Neuronal stem cell (in vitro differentiated cells): ENCODE measurements at regions not wholly inside any gene's neighbourhood (a gene's known extent, or its start where the extent isn't known, plus 50 kb on each side); places are given as distances from the start of the nearest gene placed in this dataset.
"Not testable (repeated sequence)": the region's sequence is repeated elsewhere in the genome, so short reads cannot be mapped to it uniquely, and the experiment has no call there.

ENCODE experiments used
- DNase-seq: peaks from one replicate; pipeline ENCODE4 v3.0.0-alpha.2; 2013; ENCODE audit warnings: low spot score
- H2AFZ ChIP-seq: one replicate; pipeline ENCODE4 v1.6.1; 2013; ENCODE audit warnings: mild to moderate bottlenecking, low read length, inconsistent platforms
- H2AK5ac ChIP-seq: 2 replicates; pipeline ENCODE4 v1.6.1; 2013; ENCODE audit warnings: low read depth, mild to moderate bottlenecking, inconsistent platforms, low read length, moderate library complexity, mixed read lengths
- H2BK120ac ChIP-seq: 2 replicates; pipeline ENCODE4 v1.6.1; 2013; ENCODE audit warnings: low read depth, mild to moderate bottlenecking, inconsistent platforms, low read length, moderate library complexity, mixed read lengths
- H2BK12ac ChIP-seq: one replicate; pipeline ENCODE4 v1.6.1; 2013; ENCODE audit warnings: low read length, inconsistent platforms
- H2BK15ac ChIP-seq: 2 replicates; pipeline ENCODE4 v1.6.1; 2013; ENCODE audit warnings: mild to moderate bottlenecking, low read length, inconsistent platforms, mixed read lengths
- H2BK5ac ChIP-seq: one replicate; pipeline ENCODE4 v1.6.1; 2013; ENCODE audit warnings: inconsistent platforms, mild to moderate bottlenecking, low read length, moderate library complexity
- H3K14ac ChIP-seq: one replicate; pipeline ENCODE4 v1.6.1; 2013; ENCODE audit warnings: low read length, inconsistent platforms
- H3K18ac ChIP-seq: 2 replicates; pipeline ENCODE4 v1.6.1; 2013; ENCODE audit warnings: low read length, inconsistent platforms
- H3K23ac ChIP-seq: 2 replicates; pipeline ENCODE4 v1.6.1; 2013; ENCODE audit warnings: low read depth, mild to moderate bottlenecking, mixed read lengths, low read length, inconsistent platforms; ENCODE audit not compliant: poor library complexity
- H3K27ac ChIP-seq: replicated peaks from 3 replicates; pipeline ENCODE4 v1.5.1; 2013; ENCODE audit warnings: low read length, inconsistent platforms
- H3K27me3 ChIP-seq, 3 experiments: 2 replicates each; pipeline ENCODE4 v1.6.1; 2013; ENCODE audit warnings: low read length in 3 of 3, mild to moderate bottlenecking in 2 of 3, inconsistent platforms in 1 of 3, low read depth in 1 of 3, mixed read lengths in 1 of 3, moderate library complexity in 1 of 3; ENCODE audit not compliant: control insufficient read depth in 3 of 3, insufficient read depth in 3 of 3
- H3K36me3 ChIP-seq, 2 donors: replicated peaks in 1 of 2; 2 replicates each; pipeline ENCODE4 v1.6.1; 2013; ENCODE audit warnings: low read length in 2 of 2; ENCODE audit not compliant: control insufficient read depth in 2 of 2, insufficient read depth in 2 of 2
- H3K4ac ChIP-seq: 2 replicates; pipeline ENCODE4 v1.6.1; 2013; ENCODE audit warnings: inconsistent platforms, mild to moderate bottlenecking, low read length, moderate library complexity
- H3K4me1 ChIP-seq, 2 donors: 1 replicate in 1 of 2; 2 replicates in 1 of 2; pipeline ENCODE4 v1.6.1; 2013; ENCODE audit warnings: low read length in 2 of 2, low read depth in 1 of 2; ENCODE audit not compliant: control insufficient read depth in 2 of 2, insufficient read depth in 1 of 2
- H3K4me2 ChIP-seq: one replicate; pipeline ENCODE4 v1.6.1; 2013; ENCODE audit warnings: mild to moderate bottlenecking, low read length, inconsistent platforms; ENCODE audit not compliant: insufficient read depth, poor library complexity, severe bottlenecking
- H3K4me3 ChIP-seq, 2 donors: 2 replicates each; pipeline ENCODE4 v1.5.1; 2013; ENCODE audit warnings: low read length in 2 of 2, mild to moderate bottlenecking in 2 of 2, inconsistent platforms in 1 of 2, moderate library complexity in 1 of 2
- H3K79me1 ChIP-seq: one replicate; pipeline ENCODE4 v1.6.1; 2013; ENCODE audit warnings: low read depth, mild to moderate bottlenecking, inconsistent platforms, low read length, moderate library complexity
- H3K9ac ChIP-seq: one replicate; pipeline ENCODE4 v1.6.1; 2013; ENCODE audit warnings: mild to moderate bottlenecking, low read depth, low read length, inconsistent platforms; ENCODE audit not compliant: poor library complexity
- H3K9me3 ChIP-seq, 2 donors: replicated peaks in 1 of 2; 2 replicates each; pipeline versions ENCODE3 to v1.6.1; 2013; ENCODE audit warnings: low read length in 2 of 2, mild to moderate bottlenecking in 2 of 2, inconsistent platforms in 1 of 2, low read depth in 1 of 2, mixed read lengths in 1 of 2, moderate library complexity in 1 of 2; ENCODE audit not compliant: control insufficient read depth in 2 of 2, insufficient read depth in 1 of 2
- H4K8ac ChIP-seq: one replicate; pipeline ENCODE4 v1.6.1; 2013; ENCODE audit warnings: low read depth, mild to moderate bottlenecking, inconsistent platforms, low read length, moderate library complexity
- H4K91ac ChIP-seq: one replicate; pipeline ENCODE4 v1.6.1; 2013; ENCODE audit warnings: low read length, low read depth, mild to moderate bottlenecking, inconsistent platforms; ENCODE audit not compliant: poor library complexity
- WGBS, 2 donors: extraction: QIAGEN DNeasy Blood & Tissue Kit; methylation state at CpG; one replicate each; pipeline ENCODE4 v1.1.7; 2013; ENCODE audit warnings: missing lambda C conversion rate in 2 of 2, mixed read lengths in 1 of 2; ENCODE audit not compliant: insufficient read length in 2 of 2, insufficient replicate concordance in 1 of 2; ENCODE audit errors: extremely low coverage in 2 of 2; 5-methylcytosine and 5-hydroxymethylcytosine counted together

DNA sequence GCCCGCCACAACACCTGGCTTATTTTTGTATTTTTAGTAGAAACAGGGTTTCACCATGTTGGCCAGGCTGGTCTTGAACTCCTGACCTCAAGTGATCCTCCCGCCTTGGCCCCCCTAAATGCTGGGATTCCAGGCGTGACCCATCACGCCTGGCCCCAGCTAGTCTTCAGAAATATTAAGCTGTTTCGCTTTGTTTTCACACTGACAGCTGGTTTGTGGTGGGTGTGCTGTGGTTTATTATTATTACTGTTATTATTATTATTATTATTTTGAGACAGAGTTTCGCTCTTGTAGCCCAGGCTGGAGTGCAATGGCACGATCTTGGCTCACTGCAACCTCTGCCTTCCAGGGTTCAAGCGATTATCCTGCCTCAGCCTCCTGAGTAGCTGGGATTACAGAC lies 101.6 kb upstream of the CCZ1B start:
- not testable (repeated sequence) for H3K4me1 ChIP-seq, H3K9ac ChIP-seq

DNA sequence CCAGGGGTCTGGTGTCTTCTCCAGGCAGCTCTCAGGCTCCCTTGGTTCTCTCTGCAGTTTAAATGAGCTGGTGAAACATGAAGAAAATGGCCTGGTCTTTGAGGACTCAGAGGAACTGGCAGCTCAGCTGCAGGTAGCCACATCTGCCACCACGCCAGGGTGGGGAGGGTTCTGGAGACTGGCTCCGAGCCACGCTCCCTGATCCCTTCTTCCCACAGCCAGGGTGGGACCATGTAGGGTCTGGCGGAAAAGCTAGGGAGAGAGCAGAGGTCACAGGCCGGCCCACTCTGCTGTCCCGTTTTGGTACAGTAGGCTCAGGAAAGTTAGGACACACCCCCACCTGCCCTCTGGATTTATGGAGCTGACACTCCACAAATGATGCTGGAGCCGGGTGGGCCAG lies 103.5 kb upstream of the CCZ1B start:
- not testable (repeated sequence) for H2BK15ac ChIP-seq, H3K18ac ChIP-seq, H4K8ac ChIP-seq, H3K23ac ChIP-seq, H2BK12ac ChIP-seq, H3K4me2 ChIP-seq, H3K4me1 ChIP-seq, H2BK120ac ChIP-seq, H4K91ac ChIP-seq, H3K79me1 ChIP-seq, DNase-seq, H3K9me3 ChIP-seq, H3K4me3 ChIP-seq, H2AFZ ChIP-seq, H3K27me3 ChIP-seq, H3K4ac ChIP-seq, H3K9ac ChIP-seq, H3K14ac ChIP-seq, H2BK5ac ChIP-seq, H3K27ac ChIP-seq, H3K36me3 ChIP-seq, H2AK5ac ChIP-seq
- no CpG with 5 or more reads among the region's 7 CpGs for WGBS, 2 donors

More for the DNA sequence above, 101.6 kb upstream of the CCZ1B start:
- not testable (repeated sequence) for H3K36me3 ChIP-seq, H2BK12ac ChIP-seq, DNase-seq, H3K14ac ChIP-seq, H3K27ac ChIP-seq, H3K23ac ChIP-seq, H2BK120ac ChIP-seq, H4K8ac ChIP-seq, H3K9me3 ChIP-seq, H2AK5ac ChIP-seq, H2AFZ ChIP-seq, H2BK15ac ChIP-seq, H3K4me2 ChIP-seq, H4K91ac ChIP-seq, H3K4ac ChIP-seq, H3K79me1 ChIP-seq, H3K18ac ChIP-seq, H3K27me3 ChIP-seq, H2BK5ac ChIP-seq, H3K4me3 ChIP-seq
- no CpG with 5 or more reads among the region's 8 CpGs for WGBS, 2 donors

GRCh38 chr7:6930081-6930635 lies 104.1 kb upstream of the CCZ1B start:
- H3K9ac ChIP-seq, H3K14ac ChIP-seq, H3K4me3 ChIP-seq, H2BK12ac ChIP-seq, H3K27me3 ChIP-seq, H3K79me1 ChIP-seq, H3K9me3 ChIP-seq, H2BK120ac ChIP-seq, H3K36me3 ChIP-seq, DNase-seq, H2BK15ac ChIP-seq, H3K27ac ChIP-seq, H4K8ac ChIP-seq, H4K91ac ChIP-seq, H2AFZ ChIP-seq, H3K23ac ChIP-seq, H3K4me2 ChIP-seq, H2BK5ac ChIP-seq, H3K18ac ChIP-seq, H3K4me1 ChIP-seq, H3K4ac ChIP-seq: not testable (repeated sequence)
- WGBS, 2 donors, result no CpG with 5 or more reads among the region's 7 CpGs
- H2AK5ac ChIP-seq, result peak overlapping the region; percentile 25

GRCh38 chr7:6930787-6931186 lies 104.7 kb upstream of the CCZ1B start:
- not testable (repeated sequence) for H3K79me1 ChIP-seq, H3K4ac ChIP-seq, H2BK15ac ChIP-seq, H3K36me3 ChIP-seq, H3K4me3 ChIP-seq, H2BK5ac ChIP-seq, H3K4me2 ChIP-seq, H2BK120ac ChIP-seq, H3K4me1 ChIP-seq, H3K9ac ChIP-seq, H4K91ac ChIP-seq, H2AK5ac ChIP-seq, H2BK12ac ChIP-seq, DNase-seq, H3K23ac ChIP-seq, H3K14ac ChIP-seq, H3K27me3 ChIP-seq, H4K8ac ChIP-seq, H3K9me3 ChIP-seq, H3K18ac ChIP-seq, H3K27ac ChIP-seq
- WGBS, 2 donors, result no CpG with 5 or more reads among the region's 11 CpGs
- H2AFZ ChIP-seq, result peak overlapping the region; percentile 35
